GM18511 (cell line): ENCODE measurements at regions not wholly inside any gene's neighbourhood (a gene's known extent, or its start where the extent isn't known, plus 50 kb on each side); places are given as distances from the start of the nearest gene placed in this dataset.
A peak's percentile ranks its signal among the peaks of the same experiment; 100 is the strongest.
"Not testable (repeated sequence)": the region's sequence is repeated elsewhere in the genome, so short reads cannot be mapped to it uniquely, and the experiment has no call there.

Experiments
- ATAC-seq: cut with Tn5 transposase; IDR thresholded peaks from one replicate; pipeline ENCODE4 v1.9.1; 2021; ENCODE audit warnings: mild to moderate bottlenecking, moderate library complexity; ENCODE audit not compliant: unreplicated experiment

DNA sequence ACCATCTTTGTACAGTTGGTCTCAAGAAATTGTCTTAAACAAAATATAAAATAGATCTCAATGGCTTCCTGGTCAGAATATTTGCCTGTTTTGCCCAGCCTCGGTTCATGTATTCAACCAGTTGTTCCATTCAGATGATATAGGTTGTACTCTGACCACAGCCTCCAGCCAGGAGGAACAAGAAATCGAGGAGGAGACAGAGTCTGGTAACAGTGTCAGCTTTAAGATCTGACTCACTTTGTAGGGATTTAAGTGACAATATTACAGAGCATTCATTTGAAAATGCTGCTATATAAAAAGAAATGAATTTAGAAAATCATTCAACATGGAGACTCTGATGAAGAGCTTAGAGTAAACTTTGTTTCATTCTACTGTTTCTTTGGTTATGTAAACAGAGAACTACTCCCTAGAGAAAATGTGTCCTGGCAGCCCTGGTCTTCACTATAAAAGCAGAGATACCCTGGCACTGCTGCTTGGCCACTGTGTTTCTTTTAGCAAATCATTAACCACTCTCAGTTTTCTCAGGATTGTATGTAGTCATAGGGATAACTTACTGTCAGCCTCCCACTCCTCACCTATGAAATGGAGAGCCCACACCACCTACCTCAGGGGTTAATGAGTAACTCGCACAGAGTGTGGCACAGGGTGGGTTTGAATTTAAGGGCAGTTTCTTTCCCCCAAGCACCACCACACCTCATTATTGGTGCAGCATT is 53.5 kb downstream of the PAGE2 start:
- no peak for ATAC-seq

DNA sequence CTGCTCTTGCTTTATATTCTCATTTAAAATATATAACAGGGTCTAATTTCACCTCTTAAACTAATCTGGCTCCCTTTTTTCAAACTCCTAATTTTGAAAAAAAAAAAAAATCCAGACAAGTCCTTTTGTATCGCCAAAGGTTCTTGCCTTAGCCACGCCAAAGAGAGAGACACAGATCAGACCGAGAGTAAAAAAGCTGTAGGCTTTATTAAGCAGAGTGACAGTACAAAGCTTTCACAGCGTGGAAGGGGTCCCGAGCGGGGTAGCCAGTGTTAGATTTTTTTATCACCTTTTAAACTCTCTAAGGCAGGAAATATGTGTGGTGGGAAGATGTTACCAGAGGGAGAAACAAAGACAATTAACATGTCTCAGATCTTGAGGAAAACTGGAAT is 54.1 kb downstream of the PAGE2 start:
- no peak for ATAC-seq

GRCh38 chrX:55143621-55144020 is 54.8 kb downstream of the PAGE2 start:
- no peak for ATAC-seq

DNA sequence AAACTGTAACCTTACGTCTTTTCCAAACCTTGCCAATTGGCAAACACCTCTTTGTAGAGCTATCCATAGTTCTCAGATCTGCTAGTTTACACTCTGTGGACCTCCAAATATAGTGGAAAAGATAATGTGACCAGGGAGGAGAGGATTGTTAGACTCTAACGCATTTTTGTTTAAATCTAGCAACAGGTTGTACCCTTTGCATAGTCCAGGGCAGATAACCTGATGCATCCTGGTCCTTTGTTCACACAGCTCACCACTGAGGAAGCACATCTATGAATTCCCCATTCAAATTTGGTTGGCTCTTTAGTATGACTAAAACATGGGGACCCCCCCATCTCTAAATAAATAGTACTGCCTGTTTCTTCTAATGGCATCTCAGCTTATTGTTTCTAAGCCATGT is 55.9 kb downstream of the PAGE2 start:
- no peak for ATAC-seq

GRCh38 chrX:55149242-55149641 is 60.4 kb downstream of the PAGE2 start:
- ATAC-seq: no peak

GRCh38 chrX:55151199-55151598 is 62.4 kb downstream of the PAGE2 start:
- no peak for ATAC-seq

GRCh38 chrX:55159551-55159950 is 60.6 kb upstream of the PAGE5 start:
- no peak for ATAC-seq

- ATAC-seq: peak; percentile 90
Measured at GRCh38 chrX:55160685-55161552, 59.2 kb upstream of the PAGE5 start.

- ATAC-seq: no peak
Measured at GRCh38 chrX:55161581-55161980, 58.6 kb upstream of the PAGE5 start.

DNA sequence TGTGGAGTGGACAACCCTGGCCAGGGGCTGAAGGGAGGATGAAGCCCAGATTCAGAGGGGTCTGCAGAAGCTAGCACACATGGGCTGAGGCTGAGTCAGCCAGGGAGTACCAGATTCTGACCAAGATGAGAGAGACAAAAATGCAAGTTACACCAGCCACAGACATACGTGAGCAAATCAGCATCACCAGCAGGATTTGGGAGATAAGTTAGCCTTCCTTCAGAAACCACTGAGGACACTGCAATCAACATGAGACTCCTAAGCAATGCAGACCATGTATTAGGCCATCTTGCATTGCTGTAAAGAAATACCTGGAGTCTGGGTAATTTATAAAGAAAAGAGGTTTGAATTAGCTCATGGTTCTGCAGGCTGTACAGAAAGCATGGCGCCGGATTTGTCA is 57.0 kb upstream of the PAGE5 start:
- no peak for ATAC-seq

DNA sequence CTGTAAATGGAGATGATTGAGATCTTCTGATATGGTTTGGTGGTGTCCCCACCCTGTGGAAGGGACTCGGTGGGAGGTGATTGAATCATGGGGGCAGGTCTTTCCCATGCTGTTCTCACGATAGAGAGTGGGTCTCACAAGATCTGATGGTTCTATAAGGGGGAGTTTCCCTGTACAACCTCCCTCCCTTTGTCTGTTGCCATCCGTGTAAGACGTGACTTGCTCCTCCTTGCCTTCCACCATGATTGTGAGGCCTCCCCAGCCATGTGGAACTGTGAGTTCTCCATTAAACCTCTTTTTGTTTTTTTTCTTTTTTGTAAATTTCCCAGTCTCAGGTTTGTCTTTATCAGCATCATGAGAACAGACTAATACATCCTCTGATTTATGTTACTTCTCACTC is 55.1 kb upstream of the PAGE5 start:
- not testable (repeated sequence) for ATAC-seq

GRCh38 chrX:55167124-55167803 is 52.9 kb upstream of the PAGE5 start:
- ATAC-seq: no peak

DNA sequence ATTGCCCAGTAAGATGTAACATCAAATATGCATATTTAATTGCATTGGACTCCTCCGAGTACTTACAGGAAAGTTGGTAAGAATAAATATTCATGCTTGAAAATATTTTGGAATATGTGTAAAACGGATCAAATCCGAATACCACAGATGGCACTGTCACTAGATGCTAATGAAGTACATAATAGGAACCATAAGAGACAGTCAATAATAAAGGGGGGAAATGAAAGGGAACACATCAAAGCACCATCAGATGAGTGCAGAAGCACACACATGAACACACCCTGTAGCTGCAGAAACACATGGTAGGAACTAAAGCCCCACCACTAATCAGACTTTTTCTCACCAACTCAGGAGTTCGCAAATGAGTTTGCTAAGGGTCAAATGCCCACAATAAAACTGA is 52.2 kb upstream of the PAGE5 start:
- ATAC-seq: no peak

DNA sequence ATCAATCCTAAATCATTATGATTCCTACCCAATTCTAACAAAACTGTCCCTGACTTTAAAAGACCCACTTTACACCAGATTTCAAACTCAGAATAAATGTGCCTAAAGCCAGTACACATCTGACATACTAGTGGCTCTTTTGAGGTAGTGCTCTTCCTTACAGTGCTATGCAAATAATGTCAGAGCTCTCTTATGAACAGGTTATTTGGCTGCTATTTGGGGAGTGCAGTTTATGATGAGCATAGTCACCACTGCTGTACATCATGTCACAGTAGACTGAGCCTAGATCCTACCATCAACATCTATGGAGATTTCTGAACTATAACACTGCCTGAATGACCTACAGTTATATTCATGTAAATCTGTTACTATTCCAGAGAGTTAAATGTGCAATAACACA is 50.4 kb upstream of the PAGE5 start:
- peak; percentile 55 for ATAC-seq
